T-cell (primary cell): ENCODE measurements at regions not wholly inside any gene's neighbourhood (a gene's known extent, or its start where the extent isn't known, plus 50 kb on each side); places are given as distances from the start of the nearest gene placed in this dataset.

Experiments
- ATAC-seq, 4 experiments: fragments of 200-7000 bp in 3 of 4; fragments of 150-1000 bp in 1 of 4; cut with Tn5 transposase; replicated peaks in 1 of 4; 1 replicate in 3 of 4; 2 replicates in 1 of 4; pipeline ENCODE4 v1.10.0; 2021; ENCODE audit warnings: moderate library complexity in 3 of 4, mild to moderate bottlenecking in 2 of 4, moderate number of reproducible peaks in 1 of 4
- CTCF ChIA-PET, 2 donors: fragments of 300-600 bp; sonication (Branson Sonifier 250); formaldehyde crosslinking; loops; one replicate each; lab custom pipeline; 2022; ENCODE audit warnings: antibody characterized with exemption in 2 of 2; lab: Charles Lee
- POLR2A ChIA-PET, 2 donors: fragments of 300-600 bp; sonication (Branson Sonifier 250); formaldehyde crosslinking; loops; one replicate each; lab custom pipeline; 2022; ENCODE audit warnings: antibody characterized with exemption in 2 of 2; lab: Charles Lee
- DNase-seq, 35 experiments: peaks; one replicate each; pipeline versions ENCODE4 v3.0.0 to v3.0.0-alpha.2; 2013 to 2023
- H3K27ac ChIP-seq: one replicate; pipeline ENCODE4 v1.5.1; 2013; ENCODE audit warnings: low read length
- H3K27me3 ChIP-seq, 2 experiments: replicated peaks in 1 of 2; 1 replicate in 1 of 2; 2 replicates in 1 of 2; pipeline versions ENCODE4 v1.6.1 to v1.7.0; 2013; ENCODE audit warnings: low read length in 1 of 2, mixed read lengths in 1 of 2; ENCODE audit not compliant: control insufficient read depth in 2 of 2, insufficient read depth in 2 of 2; ENCODE audit errors: extremely low read depth in 1 of 2
- H3K36me3 ChIP-seq, 2 donors: 1 replicate in 1 of 2; 2 replicates in 1 of 2; pipeline versions ENCODE4 v1.6.1 to v1.7.0; 2013; ENCODE audit warnings: low read length in 1 of 2; ENCODE audit not compliant: control insufficient read depth in 2 of 2, insufficient read depth in 1 of 2; ENCODE audit errors: extremely low read depth in 1 of 2
- H3K4me1 ChIP-seq, 2 experiments: 1 replicate in 1 of 2; 2 replicates in 1 of 2; pipeline versions ENCODE4 v1.6.1 to v1.7.0; 2013; ENCODE audit warnings: low read length in 2 of 2, mixed read lengths in 1 of 2; ENCODE audit not compliant: insufficient read depth in 2 of 2, control insufficient read depth in 1 of 2; ENCODE audit errors: extremely low read depth in 1 of 2
- H3K4me3 ChIP-seq, 2 donors: 1 replicate in 1 of 2; 2 replicates in 1 of 2; pipeline versions ENCODE4 v1.5.1 to v1.7.0; 2013; ENCODE audit warnings: mild to moderate bottlenecking in 2 of 2, low read length in 1 of 2, moderate library complexity in 1 of 2; ENCODE audit not compliant: control insufficient read depth in 1 of 2; ENCODE audit errors: extremely low read depth in 1 of 2
- H3K9me3 ChIP-seq: 2 replicates; pipeline ENCODE4 v1.7.0; 2013
- H3K27ac Mint-ChIP-seq, 2 donors: one replicate each; pipeline ENCODE4 v1.8.0; 2020 to 2021; ENCODE audit warnings: mild to moderate bottlenecking in 2 of 2, mixed read lengths in 2 of 2
- H3K27me3 Mint-ChIP-seq, 2 donors: one replicate each; pipeline ENCODE4 v1.8.0; 2021 to 2022; ENCODE audit warnings: mixed read lengths in 2 of 2
- H3K36me3 Mint-ChIP-seq: one replicate; pipeline ENCODE4 v1.8.0; 2021; ENCODE audit warnings: mixed read lengths
- H3K4me1 Mint-ChIP-seq, 3 donors: one replicate each; pipeline ENCODE4 v1.8.0; 2020 to 2022; ENCODE audit warnings: mixed read lengths in 3 of 3, mild to moderate bottlenecking in 1 of 3
- H3K4me3 Mint-ChIP-seq, 3 donors: one replicate each; pipeline ENCODE4 v1.8.0; 2020 to 2022; ENCODE audit warnings: mild to moderate bottlenecking in 3 of 3, mixed read lengths in 3 of 3, moderate library complexity in 3 of 3
- H3K9me3 Mint-ChIP-seq, 3 donors: one replicate each; pipeline ENCODE4 v1.8.0; 2020 to 2022; ENCODE audit warnings: mixed read lengths in 3 of 3
- WGBS: methylation state at CpG from one replicate; pipeline ENCODE4 v1.1.5; 2013; ENCODE audit warnings: missing lambda C conversion rate; ENCODE audit not compliant: insufficient coverage; 5-methylcytosine and 5-hydroxymethylcytosine counted together

GRCh38 chr9:15018096-15018637 is 107.9 kb upstream of the FREM1 start:
- DNase-seq, result no peak
- Histone ChIP-seq H3K9me3 (no peaks in the 10 kb centered on the region), H3K27ac (no peak overlapping the region), H3K36me3 (no peaks in the 10 kb centered on the region), H3K27me3 (no peaks in the 10 kb centered on the region), H3K4me3 (no peak overlapping the region), H3K4me1 (no peaks in the 10 kb centered on the region)
- ChIA-PET CTCF (no interaction called here), POLR2A (no interaction called here)
- Mint-ChIP-seq H3K27ac (no peak overlapping the region), H3K27me3 (no peaks in the 10 kb centered on the region), H3K9me3 (no peaks in the 10 kb centered on the region), H3K4me1 (no peaks in the 10 kb centered on the region), H3K4me3 (no peak overlapping the region), H3K36me3 (peaks cover 4% of the 10 kb centered on the region)
- 98% methylated on average over 6 of the region's 6 CpGs for WGBS
- ATAC-seq, result no peak

DNA sequence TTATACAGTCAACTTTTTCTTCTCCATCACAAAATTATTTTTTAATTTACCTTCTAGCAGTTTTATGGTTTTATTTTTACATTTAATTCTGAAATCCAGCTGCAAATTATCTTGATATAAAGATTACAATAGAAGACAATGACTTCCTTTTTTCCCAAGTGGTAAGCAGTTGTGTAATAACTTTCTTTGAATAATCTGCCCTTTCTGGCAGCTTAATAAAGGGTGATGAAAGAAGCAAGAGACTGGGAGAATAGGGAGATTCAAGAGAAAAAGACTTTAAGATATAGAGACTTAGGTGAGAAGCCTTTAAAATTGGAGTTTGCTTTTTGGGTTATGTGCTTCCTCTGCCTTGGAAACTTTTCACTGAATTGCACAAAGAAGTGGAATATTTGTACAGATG is 100.4 kb upstream of the FREM1 start:
- Histone ChIP-seq H3K36me3 (no peaks in the 10 kb centered on the region), H3K4me1 (no peaks in the 10 kb centered on the region), H3K4me3 (no peak overlapping the region), H3K9me3 (no peaks in the 10 kb centered on the region), H3K27ac (no peak overlapping the region), H3K27me3 (no peaks in the 10 kb centered on the region)
- peaks cover 0 to 3% (median 0%) of the 10 kb centered on the region in 3 donors for H3K9me3 Mint-ChIP-seq
- H3K27me3 Mint-ChIP-seq, result no peaks in the 10 kb centered on the region
- H3K36me3 Mint-ChIP-seq, result peaks cover 4% of the 10 kb centered on the region
- no peak for ATAC-seq
- no peak for DNase-seq
- ChIA-PET POLR2A (no interaction called here), CTCF (no interaction called here)
- peaks cover 0 to 7% (median 5%) of the 10 kb centered on the region in 3 donors for H3K4me1 Mint-ChIP-seq
- no peak overlapping the region for H3K4me3 Mint-ChIP-seq
- H3K27ac Mint-ChIP-seq, result no peak overlapping the region

DNA sequence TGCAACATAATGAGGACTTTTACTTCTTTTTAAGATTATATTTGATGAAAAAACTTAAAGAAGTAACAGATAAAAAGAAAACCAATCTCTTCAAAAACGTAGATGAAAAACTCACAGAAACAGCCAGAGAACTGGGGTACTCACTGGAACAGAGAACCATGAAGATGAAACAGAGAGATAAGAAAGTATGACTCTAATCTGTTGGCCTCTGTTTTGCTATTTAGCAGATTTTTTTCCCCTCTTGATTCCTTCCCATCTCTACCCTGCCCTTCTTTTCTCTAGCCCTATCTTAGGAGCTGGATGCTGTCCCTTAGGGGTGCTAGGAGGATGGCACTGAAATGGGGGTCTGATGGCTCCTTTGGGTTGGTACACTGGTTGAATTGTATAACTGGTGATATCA is 97.5 kb upstream of the FREM1 start:
- WGBS, result no CpG with 5 or more reads among the region's 1 CpG
- peaks cover 0 to 7% (median 5%) of the 10 kb centered on the region in 3 donors for H3K4me1 Mint-ChIP-seq
- H3K27ac ChIP-seq, result no peak overlapping the region
- H3K36me3 ChIP-seq, result no peaks in the 10 kb centered on the region
- H3K4me3 ChIP-seq, result no peak overlapping the region
- no peaks in the 10 kb centered on the region for H3K4me1 ChIP-seq
- CTCF ChIA-PET, result no interaction called here
- POLR2A ChIA-PET, result no interaction called here
- H3K4me3 Mint-ChIP-seq, result no peak overlapping the region
- no peak overlapping the region for H3K27ac Mint-ChIP-seq
- no peaks in the 10 kb centered on the region for H3K27me3 ChIP-seq
- no peaks in the 10 kb centered on the region for H3K9me3 ChIP-seq
- DNase-seq, result no peak
- no peak for ATAC-seq
- H3K27me3 Mint-ChIP-seq, result no peaks in the 10 kb centered on the region
- H3K9me3 Mint-ChIP-seq, result peaks cover 0 to 3% (median 0%) of the 10 kb centered on the region in 3 donors
- H3K36me3 Mint-ChIP-seq, result no peaks in the 10 kb centered on the region

DNA sequence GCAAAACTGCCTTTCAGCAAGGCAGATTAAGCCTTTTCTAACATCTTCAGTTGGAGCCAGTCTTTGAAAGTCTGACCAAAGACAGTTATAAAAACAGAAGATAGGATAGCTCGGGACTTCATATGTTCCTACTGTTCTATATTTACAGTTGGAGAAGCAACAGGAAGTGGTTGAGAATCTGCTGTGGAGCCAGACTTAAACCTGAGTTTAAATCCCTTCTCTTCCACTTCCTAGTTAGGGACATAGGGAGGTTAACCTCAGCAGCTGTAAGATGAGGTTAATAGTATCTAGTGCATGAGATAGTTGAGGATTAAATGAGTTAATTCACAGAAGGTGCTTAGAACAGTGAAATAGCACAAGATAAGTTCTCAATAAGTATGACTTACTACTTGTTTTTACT is 84.5 kb upstream of the FREM1 start:
- Mint-ChIP-seq H3K36me3 (no peaks in the 10 kb centered on the region), H3K27me3 (peaks cover 0 to 6% of the 10 kb centered on the region in 2 donors), H3K9me3 (no peaks in the 10 kb centered on the region), H3K27ac (no peak overlapping the region), H3K4me3 (peak overlapping the region in 1 of 3 donors; percentile 86), H3K4me1 (peaks cover 32 to 36% (median 33%) of the 10 kb centered on the region in 3 donors)
- H3K36me3 ChIP-seq, result no peaks in the 10 kb centered on the region
- H3K9me3 ChIP-seq, result no peaks in the 10 kb centered on the region
- ChIA-PET POLR2A (interaction anchor here in 1 of 2 donors (0.7 kb wide), 1 partner anchor 273 kb away, joined by 3 read pairs; no protein-coding TSS in a partner anchor), CTCF (no interaction called here)
- WGBS, result no CpG with 5 or more reads among the region's 1 CpG
- peaks cover 0 to 8% of the 10 kb centered on the region in 2 experiments for H3K27me3 ChIP-seq
- ATAC-seq, result no peak
- H3K4me3 ChIP-seq, result no peak overlapping the region
- no peak overlapping the region for H3K27ac ChIP-seq
- H3K4me1 ChIP-seq, result peaks cover 16 to 18% of the 10 kb centered on the region in 2 experiments
- no peak for DNase-seq

- peak overlapping the region; percentile 56 for H3K27ac ChIP-seq
- ChIA-PET CTCF (no interaction called here), POLR2A (interaction anchor here in 1 of 2 donors (0.7 kb wide), 1 partner anchor 273 kb away, joined by 3 read pairs; no protein-coding TSS in a partner anchor)
- H3K27me3 ChIP-seq, result peaks cover 0 to 8% of the 10 kb centered on the region in 2 experiments
- Mint-ChIP-seq H3K9me3 (no peaks in the 10 kb centered on the region), H3K36me3 (no peaks in the 10 kb centered on the region), H3K4me3 (peak overlapping the region; percentile 77 to 86 (median 79)), H3K4me1 (peaks cover 32 to 36% (median 33%) of the 10 kb centered on the region in 3 donors), H3K27me3 (peaks cover 0 to 6% of the 10 kb centered on the region in 2 donors), H3K27ac (peak overlapping the region; percentile 56 to 77)
- ATAC-seq, result peak; percentile 67 to 89 (median 71)
- H3K4me3 ChIP-seq, result peak overlapping the region; percentile 62 to 95
- WGBS, result 20% methylated on average over 4 of the region's 9 CpGs
- no peaks in the 10 kb centered on the region for H3K36me3 ChIP-seq
- DNase-seq, result peak in 3 of 35 experiments; percentile 4 to 38 (median 9)
- H3K9me3 ChIP-seq, result no peaks in the 10 kb centered on the region
- peaks cover 16 to 18% of the 10 kb centered on the region in 2 experiments for H3K4me1 ChIP-seq
These were observed 83.8 kb upstream of the FREM1 start for GRCh38 chr9:14993901-14994554.

DNA sequence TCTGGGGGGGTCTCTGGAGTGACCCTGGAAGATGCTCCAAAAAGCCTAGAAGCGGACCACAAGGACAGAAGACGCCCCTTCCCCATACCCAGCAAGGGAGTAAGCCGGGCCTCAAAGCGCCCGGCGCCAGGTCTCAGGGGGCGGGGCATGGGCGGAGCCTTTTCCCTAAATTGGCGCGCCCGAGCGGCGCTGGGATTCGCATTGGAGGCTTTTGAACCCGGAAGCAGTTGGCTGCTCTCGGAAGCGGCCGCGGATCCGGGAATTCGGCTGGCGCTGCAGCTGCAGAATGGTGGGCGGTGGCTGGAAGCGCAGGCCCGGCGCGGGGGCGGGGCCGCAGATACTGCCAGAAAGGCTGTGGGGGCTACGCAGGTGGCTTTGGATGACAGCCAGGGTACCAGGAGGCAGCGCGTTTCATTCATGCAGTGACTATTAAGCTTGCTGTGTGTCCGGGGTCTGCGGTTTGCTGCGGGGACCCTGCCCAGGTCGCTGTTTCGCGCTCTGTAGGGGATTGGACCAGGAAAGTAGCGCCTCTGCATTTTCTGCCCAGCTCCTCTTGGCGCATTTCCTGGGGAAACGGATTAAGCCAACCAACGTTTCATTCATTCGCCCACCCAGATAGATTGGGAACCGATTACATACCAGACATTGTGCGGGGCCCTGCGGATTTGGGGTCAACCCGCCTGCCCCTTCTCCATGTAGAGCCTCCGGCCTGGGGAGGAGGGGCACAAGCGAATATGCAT is 83.0 kb upstream of the FREM1 start:
- Histone ChIP-seq H3K4me3 (peak overlapping the region; percentile 62 to 95), H3K4me1 (peaks cover 16 to 18% of the 10 kb centered on the region in 2 experiments), H3K36me3 (no peaks in the 10 kb centered on the region), H3K27ac (peak overlapping the region; percentile 56), H3K27me3 (peaks cover 0 to 8% of the 10 kb centered on the region in 2 experiments), H3K9me3 (no peaks in the 10 kb centered on the region)
- CTCF ChIA-PET, result no interaction called here
- POLR2A ChIA-PET, result no interaction called here
- 17% methylated on average over 31 of the region's 49 CpGs for WGBS
- DNase-seq (peak in 32 of 35 experiments; percentile 3 to 46 (median 13)), ATAC-seq (peak; percentile 29 to 49 (median 40))
- no peaks in the 10 kb centered on the region for H3K36me3 Mint-ChIP-seq
- peak overlapping the region; percentile 80 to 83 for H3K27ac Mint-ChIP-seq
- no peaks in the 10 kb centered on the region for H3K9me3 Mint-ChIP-seq
- H3K4me3 Mint-ChIP-seq, result peak overlapping the region; percentile 77 to 86 (median 79)
- peaks cover 34 to 40% (median 36%) of the 10 kb centered on the region in 3 donors for H3K4me1 Mint-ChIP-seq
- peaks cover 0 to 6% of the 10 kb centered on the region in 2 donors for H3K27me3 Mint-ChIP-seq
